Mucosa of descending colon (tissue), 3 donors: ENCODE measurements at regions not wholly inside any gene's neighbourhood (a gene's known extent, or its start where the extent isn't known, plus 50 kb on each side); places are given as distances from the start of the nearest gene placed in this dataset.

Experiments used
- ATAC-seq: fragments of 200-7000 bp; cut with Tn5 transposase; one replicate; pipeline ENCODE4 v1.9.1; 2020; ENCODE audit warnings: mild to moderate bottlenecking, moderate library complexity
- DNase-seq, 3 donors: peaks; one replicate each; pipeline ENCODE4 v3.0.0-alpha.2; 2020
- H3K36me3 ChIP-seq: fragments of 200-600 bp; one replicate; pipeline ENCODE4 v1.8.0; 2021; ENCODE audit warnings: low read depth, mild to moderate bottlenecking
- H3K4me1 ChIP-seq: fragments of 200-600 bp; one replicate; pipeline ENCODE4 v1.8.0; 2021; ENCODE audit warnings: low read depth, mild to moderate bottlenecking
- H3K4me3 ChIP-seq: fragments of 200-600 bp; one replicate; pipeline ENCODE4 v1.8.0; 2021; ENCODE audit warnings: mild to moderate bottlenecking
- H3K9me3 ChIP-seq: fragments of 200-600 bp; one replicate; pipeline ENCODE4 v1.8.0; 2021; ENCODE audit warnings: mild to moderate bottlenecking
- CTCF ChIP-seq: fragments of 200-600 bp; IDR thresholded peaks from one replicate; pipeline ENCODE4 v1.8.0; 2022; ENCODE audit warnings: antibody characterized with exemption, mild to moderate bottlenecking
- intact Hi-C, 2 donors: fragments of 100-400 bp; cut with DNase I in 1 of 2; cut with micrococcal nuclease in 1 of 2; formaldehyde crosslinking; loops; one replicate each; pipeline versions ENCODE4 v1.11.0 to v1.11.1; 2022; cut with DNase I, micrococcal nuclease
- donor health status: DM: no; HTN: no; CAD: no; lungs with moderate emphysema.
- donor health status: DM: no; HTN: no; CAD: no.
- donor health status: DM: no; HTN: yes; CAD: no.

- DNase-seq = peak in 1 of 3 donors; percentile 40
- H3K4me1 ChIP-seq = peaks cover 9% of the 10 kb centered on the region
- no peak overlapping the region for H3K4me3 ChIP-seq
- TF ChIP-seq CTCF = no peak
- H3K36me3 ChIP-seq = no peaks in the 10 kb centered on the region
- H3K9me3 ChIP-seq = no peaks in the 10 kb centered on the region
- ATAC-seq = peak; percentile 51
- intact Hi-C loops = no loop called here
Measured at GRCh38 chr11:128341280-128342248, 245.8 kb downstream of the ETS1 start.

GRCh38 chr11:128339792-128340191 is 247.6 kb downstream of the ETS1 start:
- peaks cover 9% of the 10 kb centered on the region for H3K4me1 ChIP-seq
- TF ChIP-seq CTCF = no peak
- intact Hi-C loops = no loop called here

GRCh38 chr11:128338811-128339210 is 248.5 kb downstream of the ETS1 start:
- Histone ChIP-seq H3K36me3 (no peaks in the 10 kb centered on the region), H3K9me3 (no peaks in the 10 kb centered on the region), H3K4me3 (no peak overlapping the region), H3K4me1 (peaks cover 9% of the 10 kb centered on the region)
- DNase-seq = no peak
- no peak for ATAC-seq
- intact Hi-C loops = no loop called here
- no peak for TF ChIP-seq CTCF

More at GRCh38 chr11:128339792-128340191, 247.6 kb downstream of the ETS1 start:
- Histone ChIP-seq H3K36me3 (no peaks in the 10 kb centered on the region), H3K9me3 (no peaks in the 10 kb centered on the region), H3K4me3 (no peak overlapping the region)
- DNase-seq = no peak
- ATAC-seq = no peak

- H3K9me3 ChIP-seq = no peaks in the 10 kb centered on the region
- TF ChIP-seq CTCF = no peak
- H3K4me3 ChIP-seq = no peak overlapping the region
- ATAC-seq = peak; percentile 79
- intact Hi-C loops = no loop called here
- DNase-seq = peak in 1 of 3 donors; percentile 40
- no peaks in the 10 kb centered on the region for H3K36me3 ChIP-seq
- no peaks in the 10 kb centered on the region for H3K4me1 ChIP-seq
Measured at GRCh38 chr11:128336203-128336602, 251.2 kb downstream of the ETS1 start.

GRCh38 chr11:128335729-128336128 is 251.6 kb downstream of the ETS1 start:
- no peak for DNase-seq
- Histone ChIP-seq H3K4me3 (no peak overlapping the region), H3K36me3 (no peaks in the 10 kb centered on the region), H3K9me3 (no peaks in the 10 kb centered on the region), H3K4me1 (no peaks in the 10 kb centered on the region)
- no peak for ATAC-seq
- TF ChIP-seq CTCF = no peak
- intact Hi-C loops = no loop called here
